ENCODE measurements at regions not wholly inside any gene's neighbourhood (a gene's known extent, or its start where the extent isn't known, plus 50 kb on each side); places are given as distances from the start of the nearest gene placed in this dataset.

DNA sequence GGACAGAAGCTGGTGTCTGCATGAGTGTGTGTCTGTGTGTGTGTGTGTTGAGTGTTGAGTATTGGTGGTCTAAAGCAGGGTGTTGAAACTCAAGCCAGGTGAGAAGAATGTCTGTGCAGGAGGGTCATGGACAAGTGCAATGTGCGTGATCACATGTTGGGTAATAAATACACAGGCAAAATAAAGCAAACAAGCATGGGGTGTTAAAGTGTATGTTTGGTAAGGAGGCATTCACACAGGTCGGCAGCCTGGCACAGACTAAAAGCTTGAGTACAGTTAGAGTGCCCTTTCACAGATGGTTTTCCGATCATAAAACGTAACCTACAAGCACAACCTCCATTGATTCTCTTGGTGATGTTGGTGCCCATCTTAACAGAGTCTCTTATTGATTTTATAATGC, 476.9 kb upstream of the KLHL1 start:
- Histone ChIP-seq H3K4me1 (ENCODE audit: low read length) (no peaks in the 10 kb centered on the region), H3K27me3 (ENCODE audit: low read depth, low read length) (no peaks in the 10 kb centered on the region), H4K20me1 (ENCODE audit: insufficient read depth, low read length) (no peaks in the 10 kb centered on the region), H3K9ac (ENCODE audit: low read length) (no peak overlapping the region), H3K27ac (ENCODE audit: low read length) (no peak overlapping the region), H3K4me3 (ENCODE audit: low read length) (no peak overlapping the region), H3K79me2 (ENCODE audit: low read length) (no peaks in the 10 kb centered on the region), H2AFZ (ENCODE audit: low read depth, low read length) (no peak overlapping the region), H3K9me3 (ENCODE audit: insufficient read depth, low read length) (no peaks in the 10 kb centered on the region), H3K4me2 (ENCODE audit: low read length) (no peak overlapping the region), H3K36me3 (replicated peaks; ENCODE audit: low read depth, low read length) (no peaks in the 10 kb centered on the region)
- TF ChIP-seq EZH2phosphoT487 (IDR thresholded peaks at IDR 0.05; ENCODE audit: low read depth) (no peak), CTCF (IDR thresholded peaks at IDR 0.05; ENCODE audit: low read depth, low read length) (no peak)

- no peaks in the 10 kb centered on the region for H3K9me3 ChIP-seq (ENCODE audit: insufficient read depth, low read length)
- H3K4me1 ChIP-seq (ENCODE audit: low read length), result no peaks in the 10 kb centered on the region
- TF ChIP-seq EZH2phosphoT487 (IDR thresholded peaks at IDR 0.05; ENCODE audit: low read depth) (no peak), CTCF (IDR thresholded peaks at IDR 0.05; ENCODE audit: low read depth, low read length) (no peak)
- no peaks in the 10 kb centered on the region for H4K20me1 ChIP-seq (ENCODE audit: insufficient read depth, low read length)
- no peak overlapping the region for H3K27ac ChIP-seq (ENCODE audit: low read length)
- no peak overlapping the region for H3K9ac ChIP-seq (ENCODE audit: low read length)
- H3K27me3 ChIP-seq (ENCODE audit: low read depth, low read length), result no peaks in the 10 kb centered on the region
- no peaks in the 10 kb centered on the region for H3K79me2 ChIP-seq (ENCODE audit: low read length)
- no peak overlapping the region for H3K4me2 ChIP-seq (ENCODE audit: low read length)
- H3K36me3 ChIP-seq (replicated peaks; ENCODE audit: low read depth, low read length), result no peaks in the 10 kb centered on the region
- no peak overlapping the region for H2AFZ ChIP-seq (ENCODE audit: low read depth, low read length)
- no peak overlapping the region for H3K4me3 ChIP-seq (ENCODE audit: low read length)
These were observed 472.6 kb upstream of the KLHL1 start for GRCh38 chr13:70580825-70581224.

DNA sequence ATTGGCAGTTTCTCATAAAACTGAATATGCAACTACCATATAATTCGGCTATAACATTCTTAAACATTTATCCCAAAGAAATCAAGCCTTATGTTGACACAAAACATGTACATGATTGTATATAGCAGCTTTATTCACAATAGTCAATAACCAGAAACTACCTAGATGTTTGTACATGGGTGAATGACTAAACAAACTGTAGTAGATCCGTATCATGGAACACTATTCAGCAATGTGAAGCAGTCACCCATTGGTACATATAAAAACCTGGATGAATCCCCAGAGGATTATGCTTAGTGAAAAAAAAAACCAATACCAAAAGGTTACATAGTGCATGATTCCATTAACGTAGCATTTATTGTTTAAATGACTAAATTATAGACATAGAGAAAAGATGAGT, 471.7 kb upstream of the KLHL1 start:
- no peak overlapping the region for H3K9ac ChIP-seq (ENCODE audit: low read length)
- H3K9me3 ChIP-seq (ENCODE audit: insufficient read depth, low read length), result no peaks in the 10 kb centered on the region
- no peaks in the 10 kb centered on the region for H3K4me1 ChIP-seq (ENCODE audit: low read length)
- no peaks in the 10 kb centered on the region for H3K27me3 ChIP-seq (ENCODE audit: low read depth, low read length)
- no peak overlapping the region for H3K27ac ChIP-seq (ENCODE audit: low read length)
- no peak overlapping the region for H3K4me3 ChIP-seq (ENCODE audit: low read length)
- H4K20me1 ChIP-seq (ENCODE audit: insufficient read depth, low read length), result no peaks in the 10 kb centered on the region
- H3K4me2 ChIP-seq (ENCODE audit: low read length), result no peak overlapping the region
- TF ChIP-seq CTCF (IDR thresholded peaks at IDR 0.05; ENCODE audit: low read depth, low read length) (no peak), EZH2phosphoT487 (IDR thresholded peaks at IDR 0.05; ENCODE audit: low read depth) (no peak)
- H3K79me2 ChIP-seq (ENCODE audit: low read length), result no peaks in the 10 kb centered on the region
- no peak overlapping the region for H2AFZ ChIP-seq (ENCODE audit: low read depth, low read length)
- H3K36me3 ChIP-seq (replicated peaks; ENCODE audit: low read depth, low read length), result no peaks in the 10 kb centered on the region

DNA sequence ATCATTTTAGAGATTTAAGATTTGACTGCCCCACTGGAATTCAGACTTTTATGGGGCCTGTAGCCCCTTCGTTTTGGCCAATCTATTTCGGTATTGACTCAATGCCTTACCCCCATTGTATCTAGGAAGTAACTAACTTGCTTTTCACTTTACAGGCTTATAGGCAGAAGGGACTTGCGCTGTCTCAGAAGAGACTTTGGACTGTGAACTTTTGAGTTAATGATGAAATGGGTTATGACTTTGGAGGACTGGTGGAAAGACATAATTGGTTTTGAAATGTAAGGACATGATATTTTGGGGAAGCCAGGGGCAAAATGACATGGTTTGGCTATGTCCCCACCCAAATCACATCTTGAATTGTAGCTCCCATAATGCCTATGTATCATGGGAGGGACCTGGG, 463.0 kb upstream of the KLHL1 start:
- Histone ChIP-seq H3K27ac (ENCODE audit: low read length) (no peak overlapping the region), H2AFZ (ENCODE audit: low read depth, low read length) (no peak overlapping the region), H3K4me3 (ENCODE audit: low read length) (no peak overlapping the region), H3K9ac (ENCODE audit: low read length) (no peak overlapping the region), H4K20me1 (ENCODE audit: insufficient read depth, low read length) (no peaks in the 10 kb centered on the region), H3K4me1 (ENCODE audit: low read length) (no peaks in the 10 kb centered on the region), H3K4me2 (ENCODE audit: low read length) (no peak overlapping the region), H3K79me2 (ENCODE audit: low read length) (no peaks in the 10 kb centered on the region), H3K27me3 (ENCODE audit: low read depth, low read length) (no peaks in the 10 kb centered on the region), H3K36me3 (replicated peaks; ENCODE audit: low read depth, low read length) (no peaks in the 10 kb centered on the region), H3K9me3 (ENCODE audit: insufficient read depth, low read length) (no peaks in the 10 kb centered on the region)
- TF ChIP-seq EZH2phosphoT487 (IDR thresholded peaks at IDR 0.05; ENCODE audit: low read depth), result no peak
- TF ChIP-seq CTCF (IDR thresholded peaks at IDR 0.05; ENCODE audit: low read depth, low read length), result no peak

Measured in OCI-LY3 (cell line).